Suprapubic skin (tissue), 4 donors: ENCODE measurements at regions not wholly inside any gene's neighbourhood (a gene's known extent, or its start where the extent isn't known, plus 50 kb on each side); places are given as distances from the start of the nearest gene placed in this dataset.

ENCODE experiments used
- DNase-seq, 2 donors: peaks; one replicate each; pipeline ENCODE4 v3.0.0-alpha.2; 2019; ENCODE audit warnings: low spot score in 2 of 2
- H3K27ac ChIP-seq: fragments of 200-600 bp; sonication (generic); one replicate; pipeline ENCODE4 v1.5.1; 2019
- H3K27me3 ChIP-seq: fragments of 200-600 bp; sonication (generic); one replicate; pipeline ENCODE4 v1.5.1; 2019
- H3K36me3 ChIP-seq: fragments of 200-600 bp; sonication (generic); one replicate; pipeline ENCODE4 v1.5.1; 2019
- H3K4me1 ChIP-seq: fragments of 200-600 bp; sonication (generic); one replicate; pipeline ENCODE4 v1.5.1; 2019
- H3K4me3 ChIP-seq: fragments of 200-600 bp; sonication (generic); one replicate; pipeline ENCODE4 v1.5.1; 2019; ENCODE audit warnings: mild to moderate bottlenecking
- H3K9me3 ChIP-seq: fragments of 200-600 bp; sonication (generic); one replicate; pipeline ENCODE4 v1.5.1; 2019
- CTCF ChIP-seq, 2 donors: fragments of 200-600 bp in 1 of 2; fragments of 450-650 bp in 1 of 2; sonication (generic) in 1 of 2; IDR thresholded peaks; one replicate each; pipeline ENCODE4 v1.5.1; 2016 to 2019; ENCODE audit warnings: antibody characterized with exemption in 2 of 2, mild to moderate bottlenecking in 1 of 2, moderate library complexity in 1 of 2
- EP300 ChIP-seq: sonication (generic); formaldehyde crosslinking; IDR thresholded peaks from one replicate; pipeline ENCODE4 v1.6.1; 2017; ENCODE audit warnings: antibody characterized with exemption
- POLR2A ChIP-seq, 2 donors: fragments of 450-650 bp; IDR thresholded peaks; one replicate each; pipeline ENCODE4 v1.6.1; 2017; ENCODE audit warnings: antibody characterized with exemption in 2 of 2, mild to moderate bottlenecking in 2 of 2, moderate library complexity in 2 of 2
- POLR2AphosphoS5 ChIP-seq, 3 donors: sonication (generic); formaldehyde crosslinking; IDR thresholded peaks; one replicate each; pipeline ENCODE4 v1.6.1; 2017; ENCODE audit warnings: antibody characterized with exemption in 3 of 3
- WGBS: methylation state at CpG from one replicate; pipeline ENCODE4 v1.1.5; 2018; 5-methylcytosine and 5-hydroxymethylcytosine counted together

- no peak for TF ChIP-seq CTCF (IDR thresholded peaks at IDR 0.05)
- no peak for TF ChIP-seq POLR2A (IDR thresholded peaks at IDR 0.05)
- no peak for TF ChIP-seq EP300
- no peak for TF ChIP-seq POLR2AphosphoS5 (IDR thresholded peaks at IDR 0.05)
These were observed 158.2 kb upstream of the ZBED5 start for GRCh38 chr11:11016068-11016467.

GRCh38 chr11:11011617-11012016, 153.8 kb upstream of the ZBED5 start:
- H3K9me3 ChIP-seq: no peaks in the 10 kb centered on the region
- WGBS: 73% methylated on average over 5 of the region's 5 CpGs
- TF ChIP-seq EP300 (no peak), CTCF (IDR thresholded peaks at IDR 0.05) (no peak), POLR2AphosphoS5 (IDR thresholded peaks at IDR 0.05) (no peak), POLR2A (IDR thresholded peaks at IDR 0.05) (no peak)
- no peak overlapping the region for H3K27ac ChIP-seq
- H3K4me1 ChIP-seq: peaks cover 22% of the 10 kb centered on the region
- no peak overlapping the region for H3K4me3 ChIP-seq
- no peaks in the 10 kb centered on the region for H3K27me3 ChIP-seq
- DNase-seq: no peak
- no peaks in the 10 kb centered on the region for H3K36me3 ChIP-seq

More at GRCh38 chr11:11016068-11016467, 158.2 kb upstream of the ZBED5 start:
- Histone ChIP-seq H3K9me3 (no peaks in the 10 kb centered on the region), H3K27ac (no peak overlapping the region), H3K4me3 (no peak overlapping the region), H3K4me1 (peaks cover 2% of the 10 kb centered on the region), H3K36me3 (no peaks in the 10 kb centered on the region), H3K27me3 (no peaks in the 10 kb centered on the region)
- DNase-seq: no peak
- 82% methylated on average over 2 of the region's 2 CpGs for WGBS

GRCh38 chr11:11010624-11011127, 152.8 kb upstream of the ZBED5 start:
- 3% methylated on average over 7 of the region's 8 CpGs for WGBS
- H3K9me3 ChIP-seq: no peaks in the 10 kb centered on the region
- no peaks in the 10 kb centered on the region for H3K36me3 ChIP-seq
- DNase-seq: no peak
- H3K4me3 ChIP-seq: no peak overlapping the region
- H3K4me1 ChIP-seq: peaks cover 22% of the 10 kb centered on the region
- no peak overlapping the region for H3K27ac ChIP-seq
- no peaks in the 10 kb centered on the region for H3K27me3 ChIP-seq
- TF ChIP-seq CTCF (IDR thresholded peaks at IDR 0.05): peak in 1 of 2 donors; percentile 18
- TF ChIP-seq POLR2AphosphoS5 (IDR thresholded peaks at IDR 0.05): no peak
- TF ChIP-seq POLR2A (IDR thresholded peaks at IDR 0.05): no peak

GRCh38 chr11:11009179-11009578, 151.3 kb upstream of the ZBED5 start:
- Histone ChIP-seq H3K36me3 (no peaks in the 10 kb centered on the region), H3K27ac (no peak overlapping the region), H3K27me3 (no peaks in the 10 kb centered on the region), H3K4me1 (peaks cover 22% of the 10 kb centered on the region), H3K4me3 (no peak overlapping the region), H3K9me3 (no peaks in the 10 kb centered on the region)
- WGBS: 62% methylated on average over 4 of the region's 4 CpGs
- no peak for DNase-seq
- TF ChIP-seq CTCF (IDR thresholded peaks at IDR 0.05) (no peak), POLR2AphosphoS5 (IDR thresholded peaks at IDR 0.05) (no peak), EP300 (no peak)

GRCh38 chr11:11004069-11004468, 146.2 kb upstream of the ZBED5 start:
- WGBS: 26% methylated on average over 1 of the region's 1 CpG
- Histone ChIP-seq H3K4me1 (peaks cover 3% of the 10 kb centered on the region), H3K9me3 (no peaks in the 10 kb centered on the region), H3K36me3 (no peaks in the 10 kb centered on the region), H3K27me3 (peaks cover 7% of the 10 kb centered on the region), H3K4me3 (no peak overlapping the region), H3K27ac (no peak overlapping the region)
- DNase-seq: no peak
- TF ChIP-seq POLR2AphosphoS5 (IDR thresholded peaks at IDR 0.05) (no peak), POLR2A (IDR thresholded peaks at IDR 0.05) (no peak), EP300 (no peak)

- 67% methylated on average over 3 of the region's 3 CpGs for WGBS
- DNase-seq: no peak
- Histone ChIP-seq H3K27ac (no peak overlapping the region), H3K27me3 (peaks cover 7% of the 10 kb centered on the region), H3K4me3 (no peak overlapping the region), H3K36me3 (no peaks in the 10 kb centered on the region), H3K9me3 (no peaks in the 10 kb centered on the region), H3K4me1 (no peaks in the 10 kb centered on the region)
- TF ChIP-seq POLR2AphosphoS5 (IDR thresholded peaks at IDR 0.05) (no peak), EP300 (no peak), POLR2A (IDR thresholded peaks at IDR 0.05) (no peak), CTCF (IDR thresholded peaks at IDR 0.05) (no peak)
These were observed 145.4 kb upstream of the ZBED5 start for GRCh38 chr11:11003226-11003625.
